DMS153 treated with DMSO at 0.1 percent for 48 hours (cell line): ENCODE measurements at regions not wholly inside any gene's neighbourhood (a gene's known extent, or its start where the extent isn't known, plus 50 kb on each side); places are given as distances from the start of the nearest gene placed in this dataset.
A peak's percentile ranks its signal among the peaks of the same experiment; 100 is the strongest.

ENCODE experiments used
- DNase-seq: peaks from one replicate; lab custom pipeline; 2025; ENCODE audit not compliant: unreplicated experiment; lab: John Stamatoyannopoulos, UW

- no peak for DNase-seq
Measured at GRCh38 chr9:99363509-99363908, 141.4 kb downstream of the SEC61B start.

DNA sequence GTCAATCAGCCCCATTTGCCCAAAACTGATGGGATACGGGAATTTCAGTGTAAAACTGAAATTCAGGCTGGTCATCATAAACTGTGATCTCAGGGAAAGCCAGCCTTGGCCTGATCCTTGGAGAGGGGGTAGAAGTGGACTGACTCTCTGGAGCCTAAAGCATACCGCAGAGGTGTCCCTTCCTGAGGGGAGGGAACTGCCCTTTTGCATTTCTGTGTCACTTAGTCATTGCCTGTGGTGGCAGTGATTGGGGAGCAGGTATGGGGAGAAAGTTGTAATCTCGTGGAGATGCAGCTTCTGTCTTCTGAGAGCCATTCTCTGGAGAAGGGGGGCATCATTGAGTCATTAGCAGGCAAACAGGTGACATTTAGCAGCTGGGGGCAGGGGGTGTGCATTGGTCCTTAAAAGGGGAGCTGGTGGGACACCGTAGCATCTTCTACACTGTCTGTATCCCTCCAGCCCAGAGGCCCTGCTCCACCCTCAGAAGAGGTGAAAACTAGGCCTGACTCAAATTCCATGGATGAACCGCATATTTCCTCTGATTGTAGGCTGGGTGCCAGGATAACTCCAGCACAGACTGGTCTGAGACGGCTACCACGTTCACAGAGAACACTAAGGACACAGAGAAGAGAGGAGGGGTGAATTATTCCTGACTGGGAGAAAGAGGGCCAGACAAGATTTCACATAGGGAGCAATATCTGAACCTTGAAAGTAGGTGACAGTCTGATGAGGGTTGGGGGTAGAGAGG is 143.3 kb downstream of the SEC61B start:
- no peak for DNase-seq

- DNase-seq, result no peak
Measured at GRCh38 chr9:99366183-99366582, 144.1 kb downstream of the SEC61B start.

DNA sequence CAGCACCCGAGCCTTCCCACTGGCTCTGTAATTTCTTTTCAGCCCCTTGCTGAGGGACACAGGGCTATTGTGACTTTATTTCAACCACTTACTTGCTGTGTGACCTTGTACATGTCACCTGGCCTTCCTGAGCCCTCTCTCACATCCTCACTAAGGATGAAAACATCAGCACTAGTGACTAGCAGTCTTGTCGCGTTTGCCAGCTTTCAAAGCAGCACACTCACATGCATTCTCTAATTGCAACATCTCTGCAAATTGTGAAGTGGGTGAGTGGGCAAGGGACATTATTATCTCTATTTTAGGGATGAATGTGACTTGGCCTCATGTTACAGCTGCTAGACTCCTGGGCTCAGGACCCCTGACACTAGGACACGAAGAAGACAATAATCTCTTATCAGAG is 144.5 kb downstream of the SEC61B start:
- DNase-seq, result no peak

- peak; percentile 13 for DNase-seq
Measured at GRCh38 chr9:99368341-99369326, 146.6 kb downstream of the SEC61B start.

GRCh38 chr9:99369327-99369722 is 147.2 kb downstream of the SEC61B start:
- DNase-seq, result no peak

- DNase-seq, result no peak
Measured at GRCh38 chr9:99370376-99370775, 148.3 kb downstream of the SEC61B start.

DNA sequence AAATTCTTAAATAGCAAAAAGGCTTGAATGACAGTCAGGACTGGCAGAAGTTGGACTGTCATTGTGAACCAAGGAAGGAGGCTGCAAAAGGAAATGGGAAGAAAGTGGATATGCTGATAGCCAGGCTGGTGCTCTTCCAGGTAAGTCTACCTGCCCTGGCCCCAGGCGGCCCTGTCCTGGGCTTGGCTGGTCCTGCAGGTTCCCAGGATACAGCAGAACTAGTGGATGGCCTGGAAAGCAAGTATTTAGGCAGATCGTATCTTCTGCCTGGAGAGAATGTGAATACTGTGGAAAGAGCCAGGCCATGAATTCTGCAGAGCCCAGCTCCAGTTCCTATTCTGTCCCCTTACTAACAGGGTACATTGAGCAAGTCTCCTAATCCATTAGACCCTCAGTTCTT is 149.3 kb downstream of the SEC61B start:
- DNase-seq, result no peak

DNA sequence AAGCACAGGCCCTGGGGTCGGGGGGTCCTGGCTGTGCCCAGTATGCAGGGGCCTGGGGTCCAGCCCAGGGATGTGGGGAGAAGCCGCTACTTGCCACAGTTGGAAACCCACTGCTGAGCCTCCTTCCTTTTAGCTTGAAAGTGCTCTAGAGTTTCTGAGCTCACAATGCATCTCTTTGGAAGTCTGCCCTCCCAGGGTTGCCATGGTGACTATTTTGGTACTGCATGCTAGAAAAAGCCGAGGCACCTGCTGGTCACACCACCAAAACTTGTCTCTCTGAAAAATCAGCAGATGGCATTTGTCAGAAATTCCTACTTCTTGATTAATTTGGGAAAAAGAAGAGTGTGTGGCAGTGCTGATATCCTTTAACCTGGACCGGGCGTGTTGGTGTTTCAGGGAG is 151.8 kb downstream of the SEC61B start:
- no peak for DNase-seq

GRCh38 chr9:99374793-99375192 is 152.7 kb downstream of the SEC61B start:
- DNase-seq, result no peak

DNA sequence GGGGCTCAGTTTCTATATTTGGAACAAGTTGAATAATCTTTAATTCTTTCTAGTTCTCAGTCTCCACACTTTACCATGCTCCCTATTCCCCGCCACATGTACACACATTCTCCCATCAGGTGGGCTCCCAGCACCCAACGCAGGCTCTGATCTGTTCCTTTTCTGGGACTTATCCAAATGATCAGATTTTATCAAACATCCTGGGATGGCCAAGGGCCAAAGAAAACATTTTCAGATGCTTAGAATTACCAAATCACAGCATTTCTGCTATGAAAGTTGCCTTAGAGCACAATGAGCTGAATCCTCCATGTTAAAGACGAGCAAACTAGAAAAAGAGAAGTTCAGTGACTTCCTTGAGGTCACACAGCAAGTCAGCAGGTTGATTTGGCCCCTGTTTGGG is 153.4 kb downstream of the SEC61B start:
- DNase-seq, result no peak

DNA sequence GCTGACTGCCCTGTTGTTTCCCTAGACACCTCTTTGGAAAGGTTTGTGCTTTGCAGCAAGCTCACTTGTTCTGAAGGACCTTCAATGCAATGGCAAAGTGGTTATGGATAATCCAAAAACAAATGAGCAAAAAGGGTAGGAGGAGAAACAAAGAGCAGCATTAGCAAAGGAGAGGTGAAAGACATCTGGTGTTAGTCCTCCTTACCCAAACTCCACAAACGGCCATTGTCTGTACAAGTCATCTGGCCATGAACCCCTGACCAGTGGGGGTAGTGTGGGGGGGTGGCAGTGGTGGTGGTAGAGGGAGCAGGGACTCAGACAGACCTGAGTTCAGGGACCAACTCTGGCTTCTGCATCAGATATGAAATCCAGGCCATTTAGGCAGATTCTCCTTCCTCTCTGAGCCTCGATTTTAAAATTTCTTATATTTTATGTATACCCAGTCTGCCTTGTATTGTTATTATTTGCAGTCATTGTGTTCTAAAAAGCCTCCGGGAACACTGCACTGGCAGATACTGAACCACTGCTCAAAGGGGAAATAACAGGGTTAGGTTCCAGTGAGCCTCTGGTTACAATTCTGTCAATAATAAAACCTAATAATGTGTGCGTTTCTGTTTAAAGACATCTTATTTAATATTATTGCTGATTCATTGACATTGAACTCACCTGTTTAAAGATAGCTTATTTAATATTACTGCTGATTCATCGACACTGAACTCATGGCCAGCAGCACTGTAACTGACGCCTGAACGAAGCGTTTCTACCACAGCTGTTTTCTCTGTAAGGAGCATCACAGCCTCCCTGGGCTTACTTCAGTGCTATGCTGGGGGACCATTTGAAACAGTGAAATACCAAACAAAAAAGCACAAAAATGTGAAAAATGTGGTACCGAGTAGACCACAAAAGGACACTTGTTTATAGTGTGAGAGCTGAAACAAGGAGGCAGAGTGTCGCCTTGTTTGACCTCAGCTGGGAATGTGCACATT is 156.0 kb downstream of the SEC61B start:
- DNase-seq, result no peak

GRCh38 chr9:99383536-99383935 is 161.5 kb downstream of the SEC61B start:
- no peak for DNase-seq

DNA sequence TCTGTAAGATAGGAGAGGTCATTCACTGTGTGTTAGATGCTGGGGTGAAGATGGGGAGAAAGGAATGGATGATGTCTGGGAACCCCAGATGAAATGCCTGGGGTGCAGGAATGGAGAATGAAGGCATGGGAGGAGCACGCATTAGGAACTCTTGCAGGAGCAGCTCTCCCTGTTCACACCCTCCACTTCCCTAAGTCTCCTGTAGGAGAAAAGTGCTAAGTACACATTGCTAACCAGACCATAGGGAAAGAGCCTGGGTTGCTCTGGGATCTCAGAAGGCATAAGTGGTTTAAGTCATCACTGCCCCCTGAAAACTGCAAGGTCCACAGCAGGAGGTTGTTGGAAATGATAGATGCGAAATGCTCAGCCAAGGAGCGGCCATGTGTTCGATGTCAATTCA is 163.1 kb downstream of the SEC61B start:
- no peak for DNase-seq

DNA sequence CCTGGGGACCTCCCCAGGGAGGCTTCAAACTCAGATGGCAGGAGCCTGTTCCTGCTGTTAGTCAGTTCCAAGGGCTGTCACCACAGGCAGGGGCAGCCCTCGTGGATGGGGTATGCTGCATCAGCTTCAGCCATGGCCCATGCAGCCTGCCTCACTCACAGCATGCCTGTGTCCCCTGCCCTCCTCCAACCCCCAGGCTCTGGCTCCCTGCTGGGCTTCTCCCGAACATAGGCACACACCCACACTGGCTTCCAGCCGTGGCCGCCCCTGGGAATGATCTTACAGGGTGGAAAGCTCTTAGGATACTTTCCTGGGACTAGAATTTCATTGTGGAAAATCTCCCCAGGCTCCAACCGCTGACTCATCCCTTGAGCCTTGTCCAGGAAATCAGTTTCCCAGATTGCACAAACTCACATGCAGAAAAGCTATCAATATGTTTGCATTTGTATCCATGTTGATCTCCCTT is 163.8 kb downstream of the SEC61B start:
- no peak for DNase-seq

DNA sequence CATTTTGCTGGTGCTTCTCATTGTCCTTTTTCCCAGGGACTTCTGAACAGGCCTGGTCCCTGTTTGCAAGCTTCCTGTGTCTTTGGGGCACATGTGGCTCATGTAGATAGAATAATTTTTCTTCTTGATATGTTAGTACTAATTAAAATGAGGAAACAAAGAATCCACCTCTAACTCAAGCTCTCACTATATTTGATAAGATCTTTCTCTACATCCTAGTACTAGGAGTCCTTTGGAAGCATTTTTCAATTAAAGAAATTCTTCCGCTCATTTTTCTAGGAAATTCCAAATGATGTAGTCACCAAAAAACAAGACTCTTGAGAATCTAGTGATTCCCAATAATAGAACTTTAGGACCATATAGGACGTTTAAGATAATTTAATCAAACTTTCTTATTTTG is 165.3 kb downstream of the SEC61B start:
- DNase-seq, result no peak

DNA sequence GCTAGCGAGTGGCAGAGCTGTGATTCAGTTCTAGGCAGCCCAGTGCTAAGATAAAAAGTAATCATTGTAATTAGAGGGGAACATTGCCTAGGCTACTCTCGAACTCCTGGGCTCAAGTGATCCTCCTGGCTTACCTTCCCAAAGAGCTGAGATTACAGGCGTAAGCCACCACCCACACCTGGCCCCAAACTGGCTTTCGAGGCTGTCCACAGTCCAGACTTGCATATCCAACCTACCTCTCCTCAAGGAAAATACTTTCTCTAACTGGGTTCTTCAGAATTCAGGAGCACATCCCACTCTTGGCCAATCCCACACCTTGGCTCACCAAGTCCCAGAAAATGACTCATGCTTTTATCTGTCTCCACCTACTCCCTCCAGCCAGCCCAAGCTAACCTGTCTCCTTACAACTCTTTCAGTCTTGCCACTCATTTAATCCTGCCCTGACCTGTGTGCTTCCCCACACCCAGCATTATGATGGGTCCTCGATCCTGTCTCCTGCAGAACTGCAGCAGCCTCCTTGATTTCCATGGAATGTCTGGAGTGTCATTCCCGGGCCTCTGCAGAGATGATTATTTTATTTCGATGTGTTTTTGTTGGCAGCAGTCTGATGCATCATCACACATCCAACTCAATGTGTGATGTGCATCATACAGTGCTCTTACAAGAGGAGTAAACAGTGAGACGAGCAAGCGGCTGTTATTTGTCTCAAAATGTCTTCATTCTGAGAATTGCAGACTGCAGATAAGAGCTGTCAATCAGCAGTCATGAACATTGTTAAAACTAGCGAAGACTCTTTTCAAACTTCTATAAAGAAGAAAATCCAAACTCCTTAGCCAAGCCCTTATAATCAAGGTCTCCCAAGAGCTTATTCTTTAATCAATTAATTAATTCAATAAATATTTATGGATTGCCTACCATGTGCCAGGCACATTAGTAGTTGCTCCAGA is 167.3 kb downstream of the SEC61B start:
- no peak for DNase-seq

GRCh38 chr9:99391937-99392594 is 170.0 kb downstream of the SEC61B start:
- DNase-seq, result no peak

- no peak for DNase-seq
Measured at GRCh38 chr9:99392986-99393385, 170.9 kb downstream of the SEC61B start.
